Panc1 (cell line): ENCODE measurements at regions not wholly inside any gene's neighbourhood (a gene's known extent, or its start where the extent isn't known, plus 50 kb on each side); places are given as distances from the start of the nearest gene placed in this dataset.

Experiments
- ATAC-seq: fragments of 200-7000 bp; cut with Tn5 transposase; 2 replicates; pipeline ENCODE4 v1.9.1; 2020; ENCODE audit warnings: mild to moderate bottlenecking, moderate library complexity
- BruUV-seq: library from RNA; stranded (reverse); fragments of 400-500 nt; replicated peaks from 2 replicates; lab custom pipeline; 2021; lab: Mats Ljungman, UMichigan
- CTCF ChIA-PET: fragments of 300-600 bp; sonication (Branson Sonifier 250); formaldehyde crosslinking; loops from one replicate; lab custom pipeline; 2022; ENCODE audit warnings: antibody characterized with exemption; lab: Charles Lee
- POLR2A ChIA-PET: fragments of 300-600 bp; sonication (Branson Sonifier 250); formaldehyde crosslinking; loops from one replicate; lab custom pipeline; 2022; ENCODE audit warnings: antibody characterized with exemption; lab: Charles Lee
- DNase-seq: peaks from one replicate; pipeline ENCODE4 v3.0.0-alpha.2; 2010; ENCODE audit warnings: low read depth, low spot score
- H3K27ac ChIP-seq: 2 replicates; pipeline ENCODE4 v1.5.1; 2011; ENCODE audit warnings: mild to moderate bottlenecking, low read length, inconsistent platforms
- H3K27me3 ChIP-seq: fragments of 200-500 bp; sonication (Bioruptor generic); 2 replicates; pipeline ENCODE4 v1.6.0; 2014; ENCODE audit warnings: low read length, inconsistent platforms; ENCODE audit not compliant: control insufficient read depth, insufficient read depth
- H3K36me3 ChIP-seq: fragments of 200-500 bp; sonication (Bioruptor generic); 2 replicates; pipeline ENCODE4 v1.5.1; 2014; ENCODE audit warnings: inconsistent platforms, mild to moderate bottlenecking, low read length, moderate library complexity; ENCODE audit not compliant: control insufficient read depth, insufficient read depth
- H3K4me1 ChIP-seq: 2 replicates; pipeline ENCODE4 v1.5.1; 2011; ENCODE audit warnings: inconsistent platforms, mild to moderate bottlenecking, low read length, moderate library complexity; ENCODE audit not compliant: control insufficient read depth, insufficient read depth
- H3K4me3 ChIP-seq, 2 experiments: 2 replicates each; pipeline ENCODE4 v1.5.1; 2011 to 2012; ENCODE audit warnings: low read depth in 2 of 2, low read length in 2 of 2, mild to moderate bottlenecking in 2 of 2, inconsistent platforms in 1 of 2, moderate library complexity in 1 of 2
- H3K9me3 ChIP-seq: fragments of 200-500 bp; sonication (Bioruptor generic); 2 replicates; pipeline ENCODE4 v1.5.1; 2014; ENCODE audit warnings: low read depth, mild to moderate bottlenecking, inconsistent platforms, low read length, moderate library complexity; ENCODE audit not compliant: control insufficient read depth, insufficient read depth
- CTCF ChIP-seq: fragments of 450-650 bp; IDR thresholded peaks from 2 replicates; pipeline ENCODE4 v1.5.1; 2017; ENCODE audit warnings: mild to moderate bottlenecking
- POLR2AphosphoS5 ChIP-seq: IDR thresholded peaks from 2 replicates; pipeline ENCODE4 v1.6.1; 2012; ENCODE audit warnings: mild to moderate bottlenecking, low read depth, low read length, moderate library complexity
- REST ChIP-seq, 2 experiments: IDR thresholded peaks; 2 replicates each; pipeline ENCODE4 v1.6.1; 2011 to 2012; ENCODE audit warnings: low read depth in 2 of 2, control low read depth in 1 of 2, low read length in 1 of 2, mild to moderate bottlenecking in 1 of 2, moderate library complexity in 1 of 2; ENCODE audit not compliant: insufficient read depth in 1 of 2
- SIN3A ChIP-seq: IDR thresholded peaks from 2 replicates; pipeline ENCODE4 v1.6.1; 2012; ENCODE audit warnings: low read depth, mild to moderate bottlenecking, low read length, moderate library complexity, borderline replicate concordance; ENCODE audit not compliant: insufficient read depth
- TCF7L2 ChIP-seq: IDR thresholded peaks from 2 replicates; pipeline ENCODE4 v1.6.1; 2011; ENCODE audit warnings: mild to moderate bottlenecking, low read depth, low read length, inconsistent platforms
- in situ Hi-C: cut with HindIII; loops from 2 replicates; pipeline ENCODE4 v1.10.0; 2016; ENCODE audit warnings: low sequenced_read_pairs, low pct_unique_long_range_greater_than_20kb
- intact Hi-C: fragments of 100-400 bp; cut with micrococcal nuclease; formaldehyde crosslinking; loops from one replicate; pipeline ENCODE4 v1.10.0; 2022; ENCODE audit not compliant: unreplicated experiment

- Histone ChIP-seq H3K4me3 (no peak overlapping the region), H3K27me3 (no peaks in the 10 kb centered on the region), H3K27ac (no peak overlapping the region), H3K36me3 (no peaks in the 10 kb centered on the region), H3K9me3 (no peaks in the 10 kb centered on the region), H3K4me1 (no peaks in the 10 kb centered on the region)
- BruUV-seq = no TSS peak
- no peak for TF ChIP-seq CTCF
- no peak for TF ChIP-seq TCF7L2
- no peak for TF ChIP-seq REST (IDR thresholded peaks at IDR 0.05; ENCODE audit: insufficient read depth in 1 of 2, low read depth in 2 of 2, low read length in 1 of 2)
- no peak for TF ChIP-seq SIN3A
- TF ChIP-seq POLR2AphosphoS5 = no peak
- intact Hi-C loops = no loop called here
- ChIA-PET CTCF (no interaction called here), POLR2A (no interaction called here)
- ATAC-seq = no peak
- in situ Hi-C loops = no loop called here
- no peak for DNase-seq
Measured at GRCh38 chr1:96025062-96025461, 696.5 kb upstream of the PTBP2 start.

GRCh38 chr1:96028071-96028470 lies 693.5 kb upstream of the PTBP2 start:
- Histone ChIP-seq H3K36me3 (no peaks in the 10 kb centered on the region), H3K27me3 (no peaks in the 10 kb centered on the region), H3K9me3 (no peaks in the 10 kb centered on the region), H3K27ac (no peak overlapping the region), H3K4me1 (no peaks in the 10 kb centered on the region), H3K4me3 (no peak overlapping the region)
- in situ Hi-C loops = no loop called here
- TF ChIP-seq TCF7L2 (no peak), POLR2AphosphoS5 (no peak), CTCF (no peak), SIN3A (no peak), REST (IDR thresholded peaks at IDR 0.05; ENCODE audit: insufficient read depth in 1 of 2, low read depth in 2 of 2, low read length in 1 of 2) (no peak)
- BruUV-seq = no TSS peak
- no peak for ATAC-seq
- POLR2A ChIA-PET = no interaction called here
- CTCF ChIA-PET = no interaction called here
- no peak for DNase-seq
- intact Hi-C loops = no loop called here
